ENCODE measurements at regions not wholly inside any gene's neighbourhood (a gene's known extent, or its start where the extent isn't known, plus 50 kb on each side); places are given as distances from the start of the nearest gene placed in this dataset.
"Not testable (repeated sequence)": the region's sequence is repeated elsewhere in the genome, so short reads cannot be mapped to it uniquely, and the experiment has no call there.

DNA sequence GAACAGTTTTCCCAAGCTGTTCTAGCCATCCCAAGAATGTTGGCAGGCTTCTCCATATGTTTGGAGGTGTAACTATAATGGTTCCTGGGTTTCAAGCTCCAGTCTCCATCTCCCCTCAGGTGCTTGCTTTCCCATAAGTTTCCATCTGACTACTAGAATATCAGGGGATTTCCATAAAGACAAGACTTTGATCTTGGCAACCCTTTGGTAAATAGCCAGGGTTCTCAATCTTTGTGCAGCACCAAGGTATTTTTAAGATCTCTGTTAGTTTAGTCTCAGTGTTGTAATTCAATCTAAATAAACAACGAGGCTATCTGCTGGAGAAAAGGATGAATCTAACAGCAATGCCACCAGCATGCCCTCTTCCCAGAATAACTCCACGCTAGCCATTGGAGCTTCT, 56.7 kb downstream of the PPIAL4G start:
- TF ChIP-seq, protein P1, sequence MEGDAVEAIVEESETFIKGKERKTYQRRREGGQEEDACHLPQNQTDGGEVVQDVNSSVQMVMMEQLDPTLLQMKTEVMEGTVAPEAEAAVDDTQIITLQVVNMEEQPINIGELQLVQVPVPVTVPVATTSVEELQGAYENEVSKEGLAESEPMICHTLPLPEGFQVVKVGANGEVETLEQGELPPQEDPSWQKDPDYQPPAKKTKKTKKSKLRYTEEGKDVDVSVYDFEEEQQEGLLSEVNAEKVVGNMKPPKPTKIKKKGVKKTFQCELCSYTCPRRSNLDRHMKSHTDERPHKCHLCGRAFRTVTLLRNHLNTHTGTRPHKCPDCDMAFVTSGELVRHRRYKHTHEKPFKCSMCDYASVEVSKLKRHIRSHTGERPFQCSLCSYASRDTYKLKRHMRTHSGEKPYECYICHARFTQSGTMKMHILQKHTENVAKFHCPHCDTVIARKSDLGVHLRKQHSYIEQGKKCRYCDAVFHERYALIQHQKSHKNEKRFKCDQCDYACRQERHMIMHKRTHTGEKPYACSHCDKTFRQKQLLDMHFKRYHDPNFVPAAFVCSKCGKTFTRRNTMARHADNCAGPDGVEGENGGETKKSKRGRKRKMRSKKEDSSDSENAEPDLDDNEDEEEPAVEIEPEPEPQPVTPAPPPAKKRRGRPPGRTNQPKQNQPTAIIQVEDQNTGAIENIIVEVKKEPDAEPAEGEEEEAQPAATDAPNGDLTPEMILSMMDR (IDR thresholded peaks at IDR 0.05 in 4 of 5, conservative IDR thresholded peaks at IDR 0.05 in 1 of 5), result not testable (repeated sequence)
- TF ChIP-seq POLR2A (IDR thresholded peaks at IDR 0.05), result not testable (repeated sequence)
